Suprapubic skin (tissue), 4 donors: ENCODE measurements at regions not wholly inside any gene's neighbourhood (a gene's known extent, or its start where the extent isn't known, plus 50 kb on each side); places are given as distances from the start of the nearest gene placed in this dataset.

Experiments used
- DNase-seq, 2 donors: peaks; one replicate each; pipeline ENCODE4 v3.0.0-alpha.2; 2019; ENCODE audit warnings: low spot score in 2 of 2
- H3K27ac ChIP-seq: fragments of 200-600 bp; sonication (generic); one replicate; pipeline ENCODE4 v1.5.1; 2019
- H3K27me3 ChIP-seq: fragments of 200-600 bp; sonication (generic); one replicate; pipeline ENCODE4 v1.5.1; 2019
- H3K36me3 ChIP-seq: fragments of 200-600 bp; sonication (generic); one replicate; pipeline ENCODE4 v1.5.1; 2019
- H3K4me1 ChIP-seq: fragments of 200-600 bp; sonication (generic); one replicate; pipeline ENCODE4 v1.5.1; 2019
- H3K4me3 ChIP-seq: fragments of 200-600 bp; sonication (generic); one replicate; pipeline ENCODE4 v1.5.1; 2019; ENCODE audit warnings: mild to moderate bottlenecking
- H3K9me3 ChIP-seq: fragments of 200-600 bp; sonication (generic); one replicate; pipeline ENCODE4 v1.5.1; 2019
- EP300 ChIP-seq: sonication (generic); formaldehyde crosslinking; IDR thresholded peaks from one replicate; pipeline ENCODE4 v1.6.1; 2017; ENCODE audit warnings: antibody characterized with exemption
- POLR2A ChIP-seq, 2 donors: fragments of 450-650 bp; IDR thresholded peaks; one replicate each; pipeline ENCODE4 v1.6.1; 2017; ENCODE audit warnings: antibody characterized with exemption in 2 of 2, mild to moderate bottlenecking in 2 of 2, moderate library complexity in 2 of 2
- POLR2AphosphoS5 ChIP-seq, 3 donors: sonication (generic); formaldehyde crosslinking; IDR thresholded peaks; one replicate each; pipeline ENCODE4 v1.6.1; 2017; ENCODE audit warnings: antibody characterized with exemption in 3 of 3
- WGBS: methylation state at CpG from one replicate; pipeline ENCODE4 v1.1.5; 2018; 5-methylcytosine and 5-hydroxymethylcytosine counted together
- TF ChIP-seq, protein P1 (sequence below), 2 donors: fragments of 200-600 bp in 1 of 2; fragments of 450-650 bp in 1 of 2; sonication (generic) in 1 of 2; IDR thresholded peaks; one replicate each; pipeline ENCODE4 v1.5.1; 2016 to 2019; ENCODE audit warnings: antibody characterized with exemption in 2 of 2, mild to moderate bottlenecking in 1 of 2, moderate library complexity in 1 of 2

DNA sequence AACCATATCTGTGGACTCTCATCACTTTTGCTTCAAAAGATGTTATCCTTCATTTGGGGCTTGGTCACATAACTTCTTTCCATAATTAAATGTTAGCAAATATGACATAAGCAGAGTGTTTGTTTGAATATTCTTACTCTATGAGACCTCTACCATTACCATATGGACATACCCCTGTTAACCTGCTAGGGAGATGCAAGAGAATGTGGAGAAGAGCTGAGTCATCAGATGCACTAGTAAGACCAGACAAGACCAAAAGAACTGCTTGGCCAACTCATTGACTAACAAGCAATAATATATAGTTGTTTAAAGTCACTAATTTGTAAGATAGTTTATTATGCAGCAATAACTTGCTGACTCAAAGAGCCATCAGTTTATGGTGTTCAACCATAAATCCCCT is 652.9 kb downstream of the SMARCA1 start:
- H3K4me3 ChIP-seq: no peak overlapping the region
- no peaks in the 10 kb centered on the region for H3K9me3 ChIP-seq
- TF ChIP-seq EP300 (no peak), POLR2A (IDR thresholded peaks at IDR 0.05) (no peak), POLR2AphosphoS5 (IDR thresholded peaks at IDR 0.05) (no peak)
- TF ChIP-seq, protein P1, sequence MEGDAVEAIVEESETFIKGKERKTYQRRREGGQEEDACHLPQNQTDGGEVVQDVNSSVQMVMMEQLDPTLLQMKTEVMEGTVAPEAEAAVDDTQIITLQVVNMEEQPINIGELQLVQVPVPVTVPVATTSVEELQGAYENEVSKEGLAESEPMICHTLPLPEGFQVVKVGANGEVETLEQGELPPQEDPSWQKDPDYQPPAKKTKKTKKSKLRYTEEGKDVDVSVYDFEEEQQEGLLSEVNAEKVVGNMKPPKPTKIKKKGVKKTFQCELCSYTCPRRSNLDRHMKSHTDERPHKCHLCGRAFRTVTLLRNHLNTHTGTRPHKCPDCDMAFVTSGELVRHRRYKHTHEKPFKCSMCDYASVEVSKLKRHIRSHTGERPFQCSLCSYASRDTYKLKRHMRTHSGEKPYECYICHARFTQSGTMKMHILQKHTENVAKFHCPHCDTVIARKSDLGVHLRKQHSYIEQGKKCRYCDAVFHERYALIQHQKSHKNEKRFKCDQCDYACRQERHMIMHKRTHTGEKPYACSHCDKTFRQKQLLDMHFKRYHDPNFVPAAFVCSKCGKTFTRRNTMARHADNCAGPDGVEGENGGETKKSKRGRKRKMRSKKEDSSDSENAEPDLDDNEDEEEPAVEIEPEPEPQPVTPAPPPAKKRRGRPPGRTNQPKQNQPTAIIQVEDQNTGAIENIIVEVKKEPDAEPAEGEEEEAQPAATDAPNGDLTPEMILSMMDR (IDR thresholded peaks at IDR 0.05): no peak
- no peaks in the 10 kb centered on the region for H3K4me1 ChIP-seq
- no peaks in the 10 kb centered on the region for H3K36me3 ChIP-seq
- DNase-seq: no peak
- no peak overlapping the region for H3K27ac ChIP-seq
- H3K27me3 ChIP-seq: no peaks in the 10 kb centered on the region

- Histone ChIP-seq H3K9me3 (no peaks in the 10 kb centered on the region), H3K27ac (no peak overlapping the region), H3K27me3 (no peaks in the 10 kb centered on the region), H3K36me3 (no peaks in the 10 kb centered on the region), H3K4me3 (no peak overlapping the region), H3K4me1 (no peaks in the 10 kb centered on the region)
- TF ChIP-seq POLR2AphosphoS5 (IDR thresholded peaks at IDR 0.05) (no peak), EP300 (no peak), POLR2A (IDR thresholded peaks at IDR 0.05) (no peak)
- TF ChIP-seq, protein P1 (IDR thresholded peaks at IDR 0.05): no peak
- 84% methylated on average over 2 of the region's 2 CpGs for WGBS
- DNase-seq: no peak
These were observed 660.7 kb downstream of the SMARCA1 start for GRCh38 chrX:128862557-128862956.

- Histone ChIP-seq H3K36me3 (no peaks in the 10 kb centered on the region), H3K4me3 (no peak overlapping the region), H3K27ac (no peak overlapping the region), H3K9me3 (no peaks in the 10 kb centered on the region), H3K4me1 (no peaks in the 10 kb centered on the region), H3K27me3 (no peaks in the 10 kb centered on the region)
- no peak for DNase-seq
- 46% methylated on average over 3 of the region's 3 CpGs for WGBS
- TF ChIP-seq EP300 (no peak), POLR2A (IDR thresholded peaks at IDR 0.05) (no peak), POLR2AphosphoS5 (IDR thresholded peaks at IDR 0.05) (no peak)
- TF ChIP-seq, protein P1 (IDR thresholded peaks at IDR 0.05): no peak
These were observed 674.9 kb downstream of the SMARCA1 start for GRCh38 chrX:128848374-128848773.

GRCh38 chrX:128846385-128846784 is 676.9 kb downstream of the SMARCA1 start:
- no peak for DNase-seq
- no peaks in the 10 kb centered on the region for H3K36me3 ChIP-seq
- no peak for TF ChIP-seq POLR2AphosphoS5 (IDR thresholded peaks at IDR 0.05)
- TF ChIP-seq EP300: no peak
- TF ChIP-seq, protein P1 (IDR thresholded peaks at IDR 0.05): no peak
- no peak for TF ChIP-seq POLR2A (IDR thresholded peaks at IDR 0.05)
- 67% methylated on average over 3 of the region's 3 CpGs for WGBS
- H3K9me3 ChIP-seq: no peaks in the 10 kb centered on the region
- no peaks in the 10 kb centered on the region for H3K4me1 ChIP-seq
- H3K4me3 ChIP-seq: no peak overlapping the region
- no peaks in the 10 kb centered on the region for H3K27me3 ChIP-seq
- H3K27ac ChIP-seq: no peak overlapping the region

DNA sequence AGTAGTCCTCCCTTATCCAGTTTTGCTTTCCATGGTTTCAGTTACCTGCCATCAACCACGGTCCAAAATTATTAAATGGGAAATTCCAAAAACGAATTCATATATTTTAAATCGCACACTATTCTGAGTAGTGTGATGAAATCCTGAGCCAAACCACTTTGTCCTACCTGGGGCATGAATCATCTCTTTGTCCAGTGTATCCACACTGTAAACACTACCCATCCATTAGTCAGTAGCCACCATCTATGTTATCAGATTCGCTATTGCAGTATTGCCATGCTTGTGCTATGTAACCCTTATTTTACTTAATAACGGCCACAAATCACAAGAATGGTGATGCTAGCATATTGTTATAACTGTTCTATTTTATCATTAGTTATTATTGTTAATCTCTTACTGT is 704.6 kb downstream of the SMARCA1 start:
- no peak overlapping the region for H3K27ac ChIP-seq
- TF ChIP-seq POLR2A (IDR thresholded peaks at IDR 0.05) (no peak), POLR2AphosphoS5 (IDR thresholded peaks at IDR 0.05) (no peak), EP300 (no peak)
- TF ChIP-seq, protein P1 (IDR thresholded peaks at IDR 0.05): no peak
- 66% methylated on average over 5 of the region's 5 CpGs for WGBS
- H3K36me3 ChIP-seq: no peaks in the 10 kb centered on the region
- DNase-seq: no peak
- H3K4me3 ChIP-seq: no peak overlapping the region
- H3K4me1 ChIP-seq: no peaks in the 10 kb centered on the region
- no peaks in the 10 kb centered on the region for H3K27me3 ChIP-seq
- no peaks in the 10 kb centered on the region for H3K9me3 ChIP-seq
